Upper lobe of right lung (tissue), 1 donor: ENCODE measurements at regions not wholly inside any gene's neighbourhood (a gene's known extent, or its start where the extent isn't known, plus 50 kb on each side); places are given as distances from the start of the nearest gene placed in this dataset.
A peak's percentile ranks its signal among the peaks of the same experiment; 100 is the strongest.

Experiments
- ATAC-seq: fragments of 200-7000 bp; cut with Tn5 transposase; one replicate; pipeline ENCODE4 v1.9.1; 2020; ENCODE audit warnings: mild to moderate bottlenecking, moderate library complexity
- DNase-seq: peaks from one replicate; pipeline ENCODE4 v3.0.0-alpha.2; 2020
- H3K27ac ChIP-seq: fragments of 200-600 bp; one replicate; pipeline ENCODE4 v1.8.0; 2022
- H3K27me3 ChIP-seq: fragments of 200-600 bp; one replicate; pipeline ENCODE4 v1.8.0; 2022; ENCODE audit warnings: mild to moderate bottlenecking
- H3K36me3 ChIP-seq: fragments of 200-600 bp; one replicate; pipeline ENCODE4 v1.8.0; 2022
- H3K4me1 ChIP-seq: fragments of 200-600 bp; one replicate; pipeline ENCODE4 v1.8.0; 2022
- H3K4me3 ChIP-seq: fragments of 200-600 bp; one replicate; pipeline ENCODE4 v1.8.0; 2022; ENCODE audit warnings: mild to moderate bottlenecking
- H3K9me3 ChIP-seq: fragments of 200-600 bp; one replicate; pipeline ENCODE4 v1.8.0; 2022
- intact Hi-C: fragments of 100-400 bp; cut with DNase I; formaldehyde crosslinking; loops from one replicate; pipeline ENCODE4 v1.11.0; 2022
- TF ChIP-seq, protein P1 (sequence below): fragments of 200-600 bp; IDR thresholded peaks from one replicate; pipeline ENCODE4 v1.8.0; 2022; ENCODE audit warnings: antibody characterized with exemption
- donor health status: DM: no; HTN: yes; CAD: no; lungs with severe emphysema.

DNA sequence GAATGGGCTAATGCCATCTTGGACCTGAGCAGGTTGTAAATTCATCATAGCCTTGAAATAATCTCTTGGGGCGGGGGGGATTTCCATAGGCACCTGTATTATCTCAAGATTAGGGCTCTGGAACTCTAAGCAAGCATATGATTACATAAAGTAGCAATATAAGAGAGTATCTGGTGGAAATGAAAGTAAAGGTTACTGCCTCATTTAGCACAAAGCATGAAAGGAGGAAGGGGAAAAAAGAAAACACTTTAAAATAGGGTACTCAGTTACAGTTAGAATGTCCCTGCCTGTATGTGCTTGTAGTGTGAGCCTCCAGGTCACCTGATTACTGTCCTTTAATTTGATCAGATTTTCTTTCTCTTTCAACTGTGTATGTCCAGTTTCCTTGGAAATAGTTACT, 1079.7 kb upstream of the CDH18 start:
- H3K27me3 ChIP-seq = no peaks in the 10 kb centered on the region
- DNase-seq = no peak
- no peaks in the 10 kb centered on the region for H3K36me3 ChIP-seq
- TF ChIP-seq, protein P1, sequence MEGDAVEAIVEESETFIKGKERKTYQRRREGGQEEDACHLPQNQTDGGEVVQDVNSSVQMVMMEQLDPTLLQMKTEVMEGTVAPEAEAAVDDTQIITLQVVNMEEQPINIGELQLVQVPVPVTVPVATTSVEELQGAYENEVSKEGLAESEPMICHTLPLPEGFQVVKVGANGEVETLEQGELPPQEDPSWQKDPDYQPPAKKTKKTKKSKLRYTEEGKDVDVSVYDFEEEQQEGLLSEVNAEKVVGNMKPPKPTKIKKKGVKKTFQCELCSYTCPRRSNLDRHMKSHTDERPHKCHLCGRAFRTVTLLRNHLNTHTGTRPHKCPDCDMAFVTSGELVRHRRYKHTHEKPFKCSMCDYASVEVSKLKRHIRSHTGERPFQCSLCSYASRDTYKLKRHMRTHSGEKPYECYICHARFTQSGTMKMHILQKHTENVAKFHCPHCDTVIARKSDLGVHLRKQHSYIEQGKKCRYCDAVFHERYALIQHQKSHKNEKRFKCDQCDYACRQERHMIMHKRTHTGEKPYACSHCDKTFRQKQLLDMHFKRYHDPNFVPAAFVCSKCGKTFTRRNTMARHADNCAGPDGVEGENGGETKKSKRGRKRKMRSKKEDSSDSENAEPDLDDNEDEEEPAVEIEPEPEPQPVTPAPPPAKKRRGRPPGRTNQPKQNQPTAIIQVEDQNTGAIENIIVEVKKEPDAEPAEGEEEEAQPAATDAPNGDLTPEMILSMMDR = no peak
- H3K4me1 ChIP-seq = no peaks in the 10 kb centered on the region
- H3K4me3 ChIP-seq = no peak overlapping the region
- intact Hi-C loops = no loop called here
- H3K27ac ChIP-seq = no peak overlapping the region
- no peak for ATAC-seq
- no peaks in the 10 kb centered on the region for H3K9me3 ChIP-seq

DNA sequence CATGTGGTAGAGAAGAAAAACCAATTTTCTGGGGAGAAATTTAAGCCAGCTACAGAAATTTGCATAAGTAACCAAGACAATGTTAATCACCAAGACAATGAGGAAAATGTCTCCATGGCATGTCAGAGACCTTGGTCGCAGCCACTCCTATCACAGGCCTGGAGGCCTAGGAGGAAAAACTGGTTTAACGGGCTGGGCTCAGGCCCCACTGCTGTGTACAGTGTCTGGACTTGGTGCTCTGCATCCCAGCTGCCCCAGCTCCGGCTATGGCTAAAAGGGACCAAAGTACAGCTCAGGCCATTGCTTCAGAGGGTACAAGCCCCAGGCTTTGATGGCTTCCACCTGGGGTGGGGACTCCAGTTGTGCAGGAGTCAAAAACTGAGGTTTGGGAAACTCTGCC, 1075.1 kb upstream of the CDH18 start:
- TF ChIP-seq, protein P1 = no peak
- peak; percentile 49 for DNase-seq
- Histone ChIP-seq H3K27me3 (no peaks in the 10 kb centered on the region), H3K27ac (no peak overlapping the region), H3K36me3 (no peaks in the 10 kb centered on the region), H3K4me1 (no peaks in the 10 kb centered on the region), H3K4me3 (no peak overlapping the region), H3K9me3 (no peaks in the 10 kb centered on the region)
- ATAC-seq = no peak
- intact Hi-C loops = no loop called here

DNA sequence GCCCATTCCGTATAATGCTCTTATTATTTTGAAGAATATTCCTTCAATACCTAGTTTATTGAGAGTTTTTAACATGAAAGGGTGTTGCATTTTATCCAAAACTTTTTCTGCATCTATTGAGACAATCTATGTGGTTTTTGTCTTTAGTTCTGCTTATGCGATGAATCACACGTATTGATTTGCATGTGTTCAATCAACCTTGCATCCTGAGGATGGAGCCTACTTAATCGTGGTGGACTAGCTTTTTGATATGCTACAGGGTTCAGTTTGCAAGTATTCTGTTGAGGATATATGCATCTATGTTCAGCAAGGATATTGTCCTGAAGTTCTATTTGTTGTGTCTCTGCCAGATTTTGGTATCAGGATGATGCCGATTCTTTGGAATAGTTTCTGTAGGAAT, 1070.3 kb upstream of the CDH18 start:
- DNase-seq (no peak), ATAC-seq (no peak)
- H3K4me1 ChIP-seq = no peaks in the 10 kb centered on the region
- no peak overlapping the region for H3K27ac ChIP-seq
- no peak overlapping the region for H3K4me3 ChIP-seq
- no peaks in the 10 kb centered on the region for H3K36me3 ChIP-seq
- TF ChIP-seq, protein P1 = no peak
- intact Hi-C loops = no loop called here
- no peaks in the 10 kb centered on the region for H3K27me3 ChIP-seq
- H3K9me3 ChIP-seq = no peaks in the 10 kb centered on the region

DNA sequence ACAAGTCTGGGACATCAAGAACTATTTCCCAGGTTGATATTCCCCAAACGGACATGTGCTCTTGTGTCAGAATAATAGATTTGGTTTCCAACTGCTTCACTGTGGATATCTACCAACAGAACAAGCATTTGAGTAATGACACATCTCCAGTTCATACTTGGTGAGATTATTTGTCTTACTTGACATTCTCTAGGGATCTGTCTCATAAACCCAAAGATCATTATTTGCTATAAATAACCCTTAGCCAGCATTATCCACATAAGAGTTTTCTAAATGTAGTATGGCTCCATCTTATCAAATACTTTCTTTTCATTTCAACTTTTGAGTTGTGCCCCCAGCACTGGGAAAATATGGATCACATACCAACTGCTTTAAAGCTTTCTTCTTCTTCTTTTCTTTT, 1063.9 kb upstream of the CDH18 start:
- Histone ChIP-seq H3K36me3 (no peaks in the 10 kb centered on the region), H3K27me3 (no peaks in the 10 kb centered on the region), H3K4me1 (no peaks in the 10 kb centered on the region), H3K27ac (no peak overlapping the region), H3K9me3 (no peaks in the 10 kb centered on the region), H3K4me3 (no peak overlapping the region)
- no peak for ATAC-seq
- intact Hi-C loops = no loop called here
- TF ChIP-seq, protein P1 = no peak
- DNase-seq = no peak

DNA sequence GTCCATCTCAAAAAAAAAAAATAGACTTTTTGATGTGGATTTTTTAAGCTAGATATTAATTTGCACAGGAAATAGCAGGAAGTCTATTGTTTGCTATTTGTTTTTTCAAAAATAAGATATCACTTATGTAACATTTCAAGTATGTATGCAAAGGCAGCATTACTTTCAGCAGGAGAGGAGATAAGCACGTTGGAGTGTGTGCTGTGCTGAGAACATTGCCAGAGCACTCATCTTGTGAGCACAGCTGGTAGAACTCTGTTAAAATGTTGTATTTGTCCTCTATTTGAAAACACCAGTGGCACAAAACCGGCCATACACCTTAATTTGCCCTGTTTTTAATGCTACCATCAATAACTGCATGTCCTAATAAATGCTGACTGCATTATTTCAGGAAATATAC, 1061.9 kb upstream of the CDH18 start:
- Histone ChIP-seq H3K27ac (no peak overlapping the region), H3K4me1 (no peaks in the 10 kb centered on the region), H3K4me3 (no peak overlapping the region), H3K36me3 (no peaks in the 10 kb centered on the region), H3K9me3 (no peaks in the 10 kb centered on the region), H3K27me3 (no peaks in the 10 kb centered on the region)
- DNase-seq = no peak
- intact Hi-C loops = no loop called here
- ATAC-seq = peak; percentile 75
- TF ChIP-seq, protein P1 = no peak

DNA sequence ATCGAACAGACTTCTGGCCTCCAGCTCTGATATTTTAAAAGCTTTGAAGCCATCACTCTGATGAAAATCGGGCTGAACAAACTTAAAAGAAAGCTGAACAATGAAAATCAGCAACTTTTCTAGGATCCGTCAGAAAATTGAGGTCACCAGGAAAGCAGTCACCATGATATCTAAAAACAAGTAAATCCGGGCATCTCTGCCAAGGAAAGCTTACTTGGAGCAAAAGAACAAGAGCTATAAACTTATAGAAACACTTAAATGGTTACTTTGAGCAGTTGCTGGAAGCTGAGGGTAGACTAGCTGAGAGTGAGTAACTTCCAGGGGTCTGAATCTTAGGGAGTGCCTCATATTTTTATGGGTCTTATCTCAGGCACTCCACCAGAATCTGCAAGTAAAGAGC, 1043.0 kb upstream of the CDH18 start:
- Histone ChIP-seq H3K27me3 (no peaks in the 10 kb centered on the region), H3K4me3 (no peak overlapping the region), H3K4me1 (no peaks in the 10 kb centered on the region), H3K27ac (no peak overlapping the region), H3K9me3 (no peaks in the 10 kb centered on the region), H3K36me3 (no peaks in the 10 kb centered on the region)
- TF ChIP-seq, protein P1 = no peak
- intact Hi-C loops = no loop called here
- no peak for DNase-seq
- no peak for ATAC-seq
